Neuronal stem cell (in vitro differentiated cells): ENCODE measurements at regions not wholly inside any gene's neighbourhood (a gene's known extent, or its start where the extent isn't known, plus 50 kb on each side); places are given as distances from the start of the nearest gene placed in this dataset.
"Not testable (repeated sequence)": the region's sequence is repeated elsewhere in the genome, so short reads cannot be mapped to it uniquely, and the experiment has no call there.

ENCODE experiments used
- DNase-seq: peaks from one replicate; pipeline ENCODE4 v3.0.0-alpha.2; 2013; ENCODE audit warnings: low spot score
- H2AFZ ChIP-seq: one replicate; pipeline ENCODE4 v1.6.1; 2013; ENCODE audit warnings: mild to moderate bottlenecking, low read length, inconsistent platforms
- H2AK5ac ChIP-seq: 2 replicates; pipeline ENCODE4 v1.6.1; 2013; ENCODE audit warnings: low read depth, mild to moderate bottlenecking, inconsistent platforms, low read length, moderate library complexity, mixed read lengths
- H2BK120ac ChIP-seq: 2 replicates; pipeline ENCODE4 v1.6.1; 2013; ENCODE audit warnings: low read depth, mild to moderate bottlenecking, inconsistent platforms, low read length, moderate library complexity, mixed read lengths
- H2BK12ac ChIP-seq: one replicate; pipeline ENCODE4 v1.6.1; 2013; ENCODE audit warnings: low read length, inconsistent platforms
- H2BK15ac ChIP-seq: 2 replicates; pipeline ENCODE4 v1.6.1; 2013; ENCODE audit warnings: mild to moderate bottlenecking, low read length, inconsistent platforms, mixed read lengths
- H2BK5ac ChIP-seq: one replicate; pipeline ENCODE4 v1.6.1; 2013; ENCODE audit warnings: inconsistent platforms, mild to moderate bottlenecking, low read length, moderate library complexity
- H3K14ac ChIP-seq: one replicate; pipeline ENCODE4 v1.6.1; 2013; ENCODE audit warnings: low read length, inconsistent platforms
- H3K18ac ChIP-seq: 2 replicates; pipeline ENCODE4 v1.6.1; 2013; ENCODE audit warnings: low read length, inconsistent platforms
- H3K23ac ChIP-seq: 2 replicates; pipeline ENCODE4 v1.6.1; 2013; ENCODE audit warnings: low read depth, mild to moderate bottlenecking, mixed read lengths, low read length, inconsistent platforms; ENCODE audit not compliant: poor library complexity
- H3K27ac ChIP-seq: replicated peaks from 3 replicates; pipeline ENCODE4 v1.5.1; 2013; ENCODE audit warnings: low read length, inconsistent platforms
- H3K27me3 ChIP-seq, 3 experiments: 2 replicates each; pipeline ENCODE4 v1.6.1; 2013; ENCODE audit warnings: low read length in 3 of 3, mild to moderate bottlenecking in 2 of 3, inconsistent platforms in 1 of 3, low read depth in 1 of 3, mixed read lengths in 1 of 3, moderate library complexity in 1 of 3; ENCODE audit not compliant: control insufficient read depth in 3 of 3, insufficient read depth in 3 of 3
- H3K36me3 ChIP-seq, 2 donors: replicated peaks in 1 of 2; 2 replicates each; pipeline ENCODE4 v1.6.1; 2013; ENCODE audit warnings: low read length in 2 of 2; ENCODE audit not compliant: control insufficient read depth in 2 of 2, insufficient read depth in 2 of 2
- H3K4ac ChIP-seq: 2 replicates; pipeline ENCODE4 v1.6.1; 2013; ENCODE audit warnings: inconsistent platforms, mild to moderate bottlenecking, low read length, moderate library complexity
- H3K4me1 ChIP-seq, 2 donors: 1 replicate in 1 of 2; 2 replicates in 1 of 2; pipeline ENCODE4 v1.6.1; 2013; ENCODE audit warnings: low read length in 2 of 2, low read depth in 1 of 2; ENCODE audit not compliant: control insufficient read depth in 2 of 2, insufficient read depth in 1 of 2
- H3K4me2 ChIP-seq: one replicate; pipeline ENCODE4 v1.6.1; 2013; ENCODE audit warnings: mild to moderate bottlenecking, low read length, inconsistent platforms; ENCODE audit not compliant: insufficient read depth, poor library complexity, severe bottlenecking
- H3K4me3 ChIP-seq, 2 donors: 2 replicates each; pipeline ENCODE4 v1.5.1; 2013; ENCODE audit warnings: low read length in 2 of 2, mild to moderate bottlenecking in 2 of 2, inconsistent platforms in 1 of 2, moderate library complexity in 1 of 2
- H3K79me1 ChIP-seq: one replicate; pipeline ENCODE4 v1.6.1; 2013; ENCODE audit warnings: low read depth, mild to moderate bottlenecking, inconsistent platforms, low read length, moderate library complexity
- H3K9ac ChIP-seq: one replicate; pipeline ENCODE4 v1.6.1; 2013; ENCODE audit warnings: mild to moderate bottlenecking, low read depth, low read length, inconsistent platforms; ENCODE audit not compliant: poor library complexity
- H3K9me3 ChIP-seq, 2 donors: replicated peaks in 1 of 2; 2 replicates each; pipeline versions ENCODE3 to v1.6.1; 2013; ENCODE audit warnings: low read length in 2 of 2, mild to moderate bottlenecking in 2 of 2, inconsistent platforms in 1 of 2, low read depth in 1 of 2, mixed read lengths in 1 of 2, moderate library complexity in 1 of 2; ENCODE audit not compliant: control insufficient read depth in 2 of 2, insufficient read depth in 1 of 2
- H4K8ac ChIP-seq: one replicate; pipeline ENCODE4 v1.6.1; 2013; ENCODE audit warnings: low read depth, mild to moderate bottlenecking, inconsistent platforms, low read length, moderate library complexity
- H4K91ac ChIP-seq: one replicate; pipeline ENCODE4 v1.6.1; 2013; ENCODE audit warnings: low read length, low read depth, mild to moderate bottlenecking, inconsistent platforms; ENCODE audit not compliant: poor library complexity
- WGBS, 2 donors: extraction: QIAGEN DNeasy Blood & Tissue Kit; methylation state at CpG; one replicate each; pipeline ENCODE4 v1.1.7; 2013; ENCODE audit warnings: missing lambda C conversion rate in 2 of 2, mixed read lengths in 1 of 2; ENCODE audit not compliant: insufficient read length in 2 of 2, insufficient replicate concordance in 1 of 2; ENCODE audit errors: extremely low coverage in 2 of 2; 5-methylcytosine and 5-hydroxymethylcytosine counted together

- Histone ChIP-seq H2BK120ac (no peak overlapping the region), H3K4me1 (no peaks in the 10 kb centered on the region), H2BK15ac (no peak overlapping the region), H4K91ac (no peak overlapping the region), H4K8ac (no peak overlapping the region), H2AFZ (no peak overlapping the region), H3K9ac (no peak overlapping the region), H3K4me2 (no peak overlapping the region), H3K18ac (no peak overlapping the region), H3K4ac (no peak overlapping the region), H3K27ac (no peak overlapping the region), H3K4me3 (no peak overlapping the region), H3K9me3 (no peaks in the 10 kb centered on the region), H2BK5ac (no peak overlapping the region), H3K23ac (no peak overlapping the region), H2AK5ac (no peak overlapping the region), H3K36me3 (no peaks in the 10 kb centered on the region), H3K79me1 (no peaks in the 10 kb centered on the region), H3K27me3 (no peaks in the 10 kb centered on the region), H3K14ac (no peak overlapping the region), H2BK12ac (no peak overlapping the region)
- no CpG with 5 or more reads among the region's 1 CpG for WGBS, 2 donors
- DNase-seq: no peak
Measured at GRCh38 chrX:11016728-11017127, 94.4 kb upstream of the HCCS start.

DNA sequence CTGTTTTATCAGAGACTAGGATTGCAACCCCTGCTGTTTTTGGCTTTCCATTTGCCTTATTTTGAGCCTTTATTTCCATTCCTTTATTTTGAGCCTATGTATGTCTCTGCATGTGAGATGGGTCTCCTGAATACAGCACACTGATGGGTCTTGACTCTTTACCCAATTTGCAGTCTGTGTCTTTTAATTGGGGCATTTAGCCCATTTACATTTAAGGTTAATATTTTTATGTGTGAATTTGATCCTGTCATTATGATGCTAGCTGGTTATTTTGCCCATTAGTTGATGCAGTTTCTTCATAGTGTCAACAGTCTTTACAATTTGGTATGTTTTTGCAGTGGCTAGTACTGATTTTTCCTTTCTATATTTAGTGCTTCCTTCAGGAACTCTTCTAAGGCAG, 88.5 kb upstream of the HCCS start:
- H4K91ac ChIP-seq, H4K8ac ChIP-seq, H3K4ac ChIP-seq, H3K27me3 ChIP-seq, H3K27ac ChIP-seq, H3K14ac ChIP-seq, H3K36me3 ChIP-seq, H2AFZ ChIP-seq, H2BK12ac ChIP-seq, H3K79me1 ChIP-seq, H3K9me3 ChIP-seq, H2AK5ac ChIP-seq, H2BK120ac ChIP-seq, H3K4me1 ChIP-seq, H2BK5ac ChIP-seq, H2BK15ac ChIP-seq, H3K23ac ChIP-seq, H3K18ac ChIP-seq, H3K9ac ChIP-seq, H3K4me3 ChIP-seq, DNase-seq, H3K4me2 ChIP-seq: not testable (repeated sequence)

- Histone ChIP-seq H2BK5ac (no peak overlapping the region), H3K18ac (no peak overlapping the region), H2BK15ac (no peak overlapping the region), H4K91ac (no peak overlapping the region), H3K9me3 (no peaks in the 10 kb centered on the region), H3K4me1 (no peaks in the 10 kb centered on the region), H4K8ac (no peak overlapping the region), H2BK120ac (no peak overlapping the region), H3K4me2 (no peak overlapping the region), H2AFZ (no peak overlapping the region), H3K4ac (no peak overlapping the region), H3K36me3 (no peaks in the 10 kb centered on the region), H3K4me3 (no peak overlapping the region), H2AK5ac (no peak overlapping the region), H3K23ac (no peak overlapping the region), H3K9ac (no peak overlapping the region), H2BK12ac (no peak overlapping the region), H3K79me1 (no peaks in the 10 kb centered on the region), H3K27me3 (no peaks in the 10 kb centered on the region), H3K14ac (no peak overlapping the region), H3K27ac (no peak overlapping the region)
- no CpG with 5 or more reads among the region's 1 CpG for WGBS, 2 donors
- DNase-seq: no peak
Measured at GRCh38 chrX:11039926-11040325, 71.2 kb upstream of the HCCS start.

DNA sequence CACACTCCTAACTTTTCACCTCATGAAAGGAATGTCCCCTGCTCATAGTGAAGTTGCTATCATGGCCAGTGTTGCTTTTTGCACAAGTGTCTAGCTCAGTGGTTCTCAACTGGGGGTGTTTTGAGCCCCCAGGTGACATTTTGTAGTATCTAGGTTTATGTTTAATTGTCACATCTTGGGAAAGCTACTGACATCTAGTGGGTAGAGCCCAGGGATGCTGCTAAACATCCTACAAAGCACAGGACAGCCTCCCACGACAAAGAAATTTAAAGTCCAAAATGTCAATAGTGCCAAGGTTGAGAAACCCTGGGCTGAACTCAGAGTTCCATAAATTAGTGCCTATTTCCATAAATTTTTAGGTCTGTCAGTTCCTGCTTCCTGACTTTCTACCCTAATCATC, 70.7 kb upstream of the HCCS start:
- no CpG with 5 or more reads among the region's 1 CpG for WGBS, 2 donors

More for the DNA sequence above, 70.7 kb upstream of the HCCS start:
- Histone ChIP-seq H2AK5ac (no peak overlapping the region), H3K23ac (no peak overlapping the region), H3K27me3 (no peaks in the 10 kb centered on the region), H3K27ac (no peak overlapping the region), H3K4me1 (no peaks in the 10 kb centered on the region), H3K9ac (no peak overlapping the region), H2BK12ac (no peak overlapping the region), H3K4me3 (no peak overlapping the region), H3K18ac (no peak overlapping the region), H3K4ac (no peak overlapping the region), H4K8ac (no peak overlapping the region), H2AFZ (no peak overlapping the region), H2BK15ac (no peak overlapping the region), H3K79me1 (no peaks in the 10 kb centered on the region), H2BK120ac (no peak overlapping the region), H2BK5ac (no peak overlapping the region), H3K4me2 (no peak overlapping the region), H4K91ac (no peak overlapping the region), H3K9me3 (no peaks in the 10 kb centered on the region), H3K36me3 (no peaks in the 10 kb centered on the region), H3K14ac (no peak overlapping the region)
- no peak for DNase-seq
